NCI-H524 treated with DMSO at 0.1 percent for 48 hours (cell line): ENCODE measurements at regions not wholly inside any gene's neighbourhood (a gene's known extent, or its start where the extent isn't known, plus 50 kb on each side); places are given as distances from the start of the nearest gene placed in this dataset.
A peak's percentile ranks its signal among the peaks of the same experiment; 100 is the strongest.

Experiments used
- DNase-seq: peaks from one replicate; lab custom pipeline; 2025; lab: John Stamatoyannopoulos, UW

- DNase-seq = no peak
These were observed 139.8 kb upstream of the GSE1 start for GRCh38 chr16:85473323-85473722.

- peak; percentile 76 for DNase-seq
These were observed 139.1 kb upstream of the GSE1 start for GRCh38 chr16:85473909-85474620.

- no peak for DNase-seq
These were observed 138.4 kb upstream of the GSE1 start for GRCh38 chr16:85474621-85475217.

GRCh38 chr16:85475233-85475632 is 137.9 kb upstream of the GSE1 start:
- DNase-seq = no peak

DNA sequence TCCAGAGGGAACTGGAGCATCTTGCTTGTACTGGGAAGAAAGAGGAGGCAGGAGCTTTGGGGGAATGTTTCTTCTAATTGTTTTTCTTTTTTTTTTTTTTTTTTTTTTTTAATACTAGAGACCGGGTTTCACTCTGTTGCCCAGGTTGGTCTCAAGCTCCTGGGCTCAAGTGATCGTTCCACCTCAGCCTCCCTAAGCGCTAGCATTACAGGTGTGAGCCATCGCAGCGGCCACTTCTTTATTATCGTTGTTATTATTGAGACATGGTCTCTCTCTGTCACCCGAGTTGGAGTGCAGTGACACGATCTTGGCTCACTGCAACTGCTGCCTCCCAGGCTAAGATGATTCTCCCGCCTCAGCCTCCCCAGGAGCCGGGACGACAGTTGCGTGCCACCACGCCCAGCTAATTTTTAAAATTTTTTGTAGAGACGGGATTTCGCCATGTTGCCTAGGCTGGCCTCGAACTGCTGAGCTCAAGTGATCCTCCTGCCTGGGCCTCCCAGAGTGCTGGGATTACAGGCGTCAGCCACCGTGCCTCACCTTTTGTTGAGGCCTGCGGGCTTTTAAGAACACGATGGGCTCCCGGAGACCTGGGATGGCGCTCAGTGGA is 137.3 kb upstream of the GSE1 start:
- no peak for DNase-seq

GRCh38 chr16:85476389-85476788 is 136.7 kb upstream of the GSE1 start:
- no peak for DNase-seq

- no peak for DNase-seq
These were observed 135.2 kb upstream of the GSE1 start for GRCh38 chr16:85477801-85478363.

DNA sequence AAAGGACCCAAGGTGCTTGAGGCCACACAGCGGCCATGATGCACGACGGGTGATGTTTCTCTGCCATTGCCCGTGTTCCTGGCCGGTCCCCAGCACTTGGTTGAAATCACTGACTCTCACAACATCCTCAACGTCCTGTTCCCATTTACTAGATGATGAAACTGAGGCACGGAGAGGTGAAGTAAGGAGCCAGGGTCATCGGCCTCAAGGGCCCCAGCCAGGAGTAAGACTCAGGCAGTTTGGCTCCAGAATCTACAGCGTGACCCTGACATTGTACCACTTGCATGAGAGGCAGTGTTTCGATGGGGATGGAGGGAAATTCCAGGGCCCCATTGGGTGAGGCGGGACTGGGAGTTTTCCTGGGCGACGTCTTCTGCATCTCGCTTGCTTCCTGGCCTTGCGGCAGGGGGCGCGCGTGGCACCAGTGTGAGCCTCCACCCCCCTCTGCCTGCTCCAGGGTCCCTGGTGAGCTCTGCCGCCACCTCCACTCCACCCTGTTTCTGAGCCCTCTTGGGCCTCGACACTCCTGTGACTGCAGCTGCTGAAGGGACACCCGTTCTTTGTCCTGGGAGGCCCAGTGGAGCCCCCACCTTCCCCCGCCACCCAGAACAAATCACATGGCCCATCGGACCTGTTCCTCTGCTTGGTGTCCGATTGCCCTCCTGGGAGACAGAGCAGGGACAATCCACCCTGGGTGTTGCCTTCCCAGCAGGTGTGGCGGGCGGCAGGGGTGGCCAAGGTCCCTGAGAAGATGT is 133.0 kb upstream of the GSE1 start:
- DNase-seq = peak; percentile 83

DNA sequence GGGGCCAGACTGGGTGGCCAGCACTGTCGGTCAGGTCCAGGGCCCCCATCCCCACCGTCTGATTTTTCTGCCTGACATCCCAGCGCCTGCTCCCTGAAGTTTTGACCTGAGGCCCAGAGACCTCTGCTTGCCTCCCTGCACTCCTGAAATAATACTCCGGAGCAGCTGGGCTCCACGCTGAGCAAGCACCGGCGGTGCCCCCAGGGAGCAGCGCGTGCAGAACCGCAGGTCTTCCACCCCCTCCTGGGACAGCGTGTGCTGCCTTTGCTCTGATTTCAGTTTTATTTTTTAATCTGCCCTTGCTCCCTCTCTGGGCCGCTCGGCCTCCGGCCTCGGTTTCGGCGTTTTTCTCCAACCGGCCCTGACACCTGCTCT is 132.4 kb upstream of the GSE1 start:
- peak; percentile 86 for DNase-seq

GRCh38 chr16:85481206-85481605 is 131.9 kb upstream of the GSE1 start:
- no peak for DNase-seq

GRCh38 chr16:85481738-85482137 is 131.4 kb upstream of the GSE1 start:
- no peak for DNase-seq

DNA sequence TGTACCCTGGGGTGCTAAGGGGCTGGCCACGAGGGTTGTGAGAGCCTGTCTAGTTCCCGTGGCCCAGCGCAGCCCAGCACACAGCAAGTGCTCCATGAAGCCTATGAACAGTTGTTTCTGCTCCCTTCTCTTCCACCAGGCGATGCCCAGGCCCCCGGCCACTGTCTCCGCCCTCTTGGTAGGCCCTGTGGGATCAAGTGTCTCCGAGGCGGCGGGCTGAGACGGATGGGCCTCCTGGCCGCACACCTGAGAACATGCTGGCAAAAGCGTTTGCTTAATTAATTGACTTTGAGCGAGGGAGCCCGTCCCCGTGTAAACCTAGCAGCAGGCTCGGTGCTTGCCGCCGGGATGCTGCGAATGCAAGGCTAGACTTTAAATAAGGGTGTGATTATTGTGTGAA is 129.7 kb upstream of the GSE1 start:
- DNase-seq = peak; percentile 44

DNA sequence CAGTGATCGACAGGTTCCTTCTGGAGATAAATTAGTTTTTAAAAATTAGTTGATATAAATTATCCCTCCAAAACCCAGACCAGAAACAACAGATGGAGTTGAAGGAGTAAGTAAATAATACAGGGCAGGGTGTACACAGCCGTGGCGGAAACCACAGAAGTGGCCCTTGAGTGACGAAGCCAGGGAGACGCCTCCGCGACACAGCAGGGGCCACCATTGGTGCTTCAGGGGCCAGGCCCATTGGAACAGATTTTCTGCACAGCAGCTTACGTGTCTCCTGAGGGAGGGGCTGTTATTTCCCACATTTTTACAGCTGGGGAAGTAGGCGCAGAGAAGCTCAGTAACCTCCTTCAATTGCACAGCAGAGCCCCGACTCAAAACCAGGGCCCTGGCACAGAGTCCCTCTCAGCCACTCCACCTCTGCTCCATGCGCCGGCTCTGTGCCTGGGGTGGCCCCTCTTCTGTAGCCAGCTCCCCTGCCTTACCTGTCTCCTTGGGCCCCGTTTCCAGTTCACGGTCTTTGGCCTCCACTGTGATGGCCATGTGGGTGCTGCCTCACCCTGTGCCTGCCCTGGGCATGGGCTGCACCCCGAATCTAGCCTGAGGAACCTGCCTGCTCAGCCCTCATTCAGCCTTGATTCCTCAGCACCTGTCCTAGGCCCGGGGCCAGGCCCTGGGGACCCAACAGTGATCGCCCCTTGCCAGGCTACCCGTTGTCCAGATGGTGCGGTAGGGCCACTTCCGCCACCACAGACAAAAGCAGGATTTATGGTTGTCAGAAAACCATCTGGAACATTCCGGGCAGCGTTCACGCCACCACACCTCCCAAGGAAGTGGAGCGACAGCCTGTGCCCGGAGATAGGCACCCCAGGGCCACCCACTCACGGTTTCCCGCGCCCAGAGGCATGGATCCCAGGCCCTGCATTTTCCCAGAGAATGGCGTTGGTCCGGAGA is 128.5 kb upstream of the GSE1 start:
- peak; percentile 96 for DNase-seq

- peak; percentile 98 for DNase-seq
These were observed 127.7 kb upstream of the GSE1 start for GRCh38 chr16:85485379-85485778.

- no peak for DNase-seq
These were observed 126.7 kb upstream of the GSE1 start for GRCh38 chr16:85486256-85486915.

- no peak for DNase-seq
These were observed 124.7 kb upstream of the GSE1 start for GRCh38 chr16:85488414-85488813.

GRCh38 chr16:85490407-85491057 is 122.6 kb upstream of the GSE1 start:
- no peak for DNase-seq

- no peak for DNase-seq
These were observed 121.9 kb upstream of the GSE1 start for GRCh38 chr16:85491058-85491771.

DNA sequence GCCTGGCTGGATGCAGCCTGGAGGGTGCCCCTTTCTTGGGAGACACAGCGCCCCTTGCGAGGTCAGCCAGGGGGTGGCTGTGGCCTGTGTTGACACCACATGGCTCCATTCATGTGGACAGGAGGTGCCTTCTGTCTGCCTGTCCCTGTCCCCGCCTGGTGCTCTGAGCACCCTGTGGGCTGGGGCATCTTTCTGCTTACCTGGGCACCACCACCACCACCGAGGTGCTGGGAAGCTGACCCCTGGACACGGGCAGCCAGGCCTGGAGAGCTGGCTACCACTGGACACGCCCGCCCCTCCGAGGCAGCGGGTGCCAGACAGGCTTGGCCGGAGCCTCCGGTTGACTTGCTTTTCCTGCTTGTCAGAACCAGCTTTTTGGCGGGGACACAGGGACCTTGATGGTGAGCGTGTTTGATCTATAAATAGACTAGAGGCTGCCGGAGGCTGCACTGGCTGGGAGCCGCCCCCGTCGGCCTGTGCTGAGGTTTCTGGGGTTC is 121.3 kb upstream of the GSE1 start:
- DNase-seq = no peak
